ENCODE measurements at regions not wholly inside any gene's neighbourhood (a gene's known extent, or its start where the extent isn't known, plus 50 kb on each side); places are given as distances from the start of the nearest gene placed in this dataset.

- no peaks in the 10 kb centered on the region for H3K36me3 ChIP-seq (ENCODE audit: control insufficient read depth in 2 of 4, insufficient read depth in 4 of 4, low read length in 3 of 4)
- H3K18ac ChIP-seq (ENCODE audit: extremely low read depth, low read length): no peak overlapping the region
- ChIA-PET CTCF (ENCODE audit: partially characterized antibody) (no interaction called here), POLR2A (ENCODE audit: partially characterized antibody) (no interaction called here)
- FAIRE-seq (no peak), DNase-seq (ENCODE audit: low read depth in 1 of 2, low spot score in 2 of 2) (no peak)
- no peaks in the 10 kb centered on the region for H3K79me2 ChIP-seq (ENCODE audit: control insufficient read depth in 1 of 2, insufficient read depth in 2 of 2, low read length in 2 of 2)
- no peak overlapping the region for H4K5ac ChIP-seq (ENCODE audit: insufficient read length, low read depth, low read length)
- no peak overlapping the region for H3K14ac ChIP-seq (ENCODE audit: insufficient read length)
- no peaks in the 10 kb centered on the region for H3K27me3 ChIP-seq (replicated peaks in 1 of 4; ENCODE audit: control insufficient read depth in 3 of 4, extremely low read depth in 1 of 4, insufficient read depth in 3 of 4, low read length in 3 of 4)
- H4K8ac ChIP-seq (ENCODE audit: extremely low read depth, insufficient read depth, low read length): no peak overlapping the region
- no peaks in the 10 kb centered on the region for H3K4me1 ChIP-seq (replicated peaks in 1 of 4; ENCODE audit: control insufficient read depth in 3 of 4, insufficient read depth in 4 of 4, low read length in 3 of 4)
- no peak overlapping the region for H4K91ac ChIP-seq (replicated peaks; ENCODE audit: insufficient read length, low read length)
- WGBS, 2 experiments (ENCODE audit: extremely low coverage in 1 of 2, insufficient coverage in 1 of 2, insufficient read length in 1 of 2, insufficient replicate concordance in 2 of 2, low coverage in 1 of 2, low lambda C conversion rate in 2 of 2, missing lambda C conversion rate in 1 of 2): 92% methylated on average over 2 of the region's 2 CpGs; no CpG with 5 or more reads in 1 of the 2 experiments
- no peak overlapping the region for H3K23ac ChIP-seq (ENCODE audit: insufficient read length)
- no peaks in the 10 kb centered on the region for H4K20me1 ChIP-seq (replicated peaks in 1 of 2; ENCODE audit: control insufficient read depth in 1 of 2, insufficient read depth in 2 of 2, low read length in 2 of 2)
- no peak overlapping the region for H3K56ac ChIP-seq (replicated peaks; ENCODE audit: insufficient read length, low read depth, low read length)
- H2BK120ac ChIP-seq (replicated peaks; ENCODE audit: low read depth, low read length): no peak overlapping the region
- H3K9me3 ChIP-seq (ENCODE audit: insufficient read depth in 2 of 2, low read depth in 1 of 2, low read length in 1 of 2): peaks cover 3 to 7% of the 10 kb centered on the region in 2 experiments; a peak in 2 of 4 replicates
- H2BK20ac ChIP-seq (ENCODE audit: low read length): no peak overlapping the region
- no peak overlapping the region for H3K4ac ChIP-seq (replicated peaks; ENCODE audit: insufficient read length, low read depth, low read length)
- H3K9ac ChIP-seq (replicated peaks in 1 of 4; ENCODE audit: extremely low read depth in 1 of 4, low read depth in 3 of 4, low read length in 3 of 4): no peak overlapping the region
- H3K27ac ChIP-seq (ENCODE audit: low read depth, low read length): no peak overlapping the region
- no peak overlapping the region for H3K4me2 ChIP-seq (ENCODE audit: insufficient read depth in 1 of 2, low read depth in 2 of 2, low read length in 2 of 2)
- no peak overlapping the region for H2AK5ac ChIP-seq (ENCODE audit: low read depth, low read length)
- no peak overlapping the region for H3K4me3 ChIP-seq (ENCODE audit: extremely low read depth in 1 of 4, insufficient read depth in 2 of 4, low read depth in 3 of 4, low read length in 4 of 4)
- H2BK12ac ChIP-seq (ENCODE audit: low read depth, low read length): no peak overlapping the region
- H2AFZ ChIP-seq (ENCODE audit: low read length): no peak overlapping the region
- no peak overlapping the region for H2BK5ac ChIP-seq (ENCODE audit: low read depth, low read length)
- TF ChIP-seq GTF2F1 (IDR thresholded peaks at IDR 0.05; ENCODE audit: borderline replicate concordance, low read depth, low read length) (no peak), CTBP2 (IDR thresholded peaks at IDR 0.05; ENCODE audit: borderline replicate concordance, insufficient read depth, insufficient read length, low read length) (no peak), SIN3A (conservative IDR thresholded peaks at IDR 0.05 in 1 of 2, IDR thresholded peaks at IDR 0.05 in 1 of 2; ENCODE audit: low read depth in 1 of 2, low read length in 2 of 2) (no peak), HDAC2 (IDR thresholded peaks at IDR 0.05; ENCODE audit: borderline replicate concordance in 1 of 2, low read depth in 2 of 2, low read length in 2 of 2) (no peak), TCF12 (IDR thresholded peaks at IDR 0.05; ENCODE audit: low read depth, low read length) (no peak)
- H3K79me1 ChIP-seq (ENCODE audit: low read depth, low read length): no peaks in the 10 kb centered on the region
- H2BK15ac ChIP-seq (ENCODE audit: low read length): no peak overlapping the region
- no peaks in the 10 kb centered on the region for H3K23me2 ChIP-seq (ENCODE audit: low read depth, low read length)
Observed at GRCh38 chr2:123164216-123164615, 860.9 kb upstream of the CNTNAP5 start.
